ENCODE measurements at regions not wholly inside any gene's neighbourhood (a gene's known extent, or its start where the extent isn't known, plus 50 kb on each side); places are given as distances from the start of the nearest gene placed in this dataset.

- Mint-ChIP-seq H3K4me3 (no peak overlapping the region), H3K36me3 (ENCODE audit: low read depth) (no peaks in the 10 kb centered on the region), H3K9me3 (peaks cover 14% of the 10 kb centered on the region), H3K27ac (no peak overlapping the region), H3K4me1 (ENCODE audit: low read depth) (no peaks in the 10 kb centered on the region), H3K27me3 (no peaks in the 10 kb centered on the region)
- intact Hi-C loops (cut with micrococcal nuclease), result no loop called here
- ChIA-PET POLR2A (no interaction called here), CTCF (interaction anchor here (0.6 kb wide), 1 partner anchor 235 kb away, joined by 3 read pairs; no protein-coding TSS in a partner anchor)
- DNase-seq (no peak), ATAC-seq (no peak)
- no peak for TF ChIP-seq CTCF (IDR thresholded peaks at IDR 0.05)
These were observed 140.9 kb downstream of the EDN1 start for GRCh38 chr6:12431023-12431422.

GRCh38 chr6:12436224-12436623 is 146.1 kb downstream of the EDN1 start:
- Mint-ChIP-seq H3K27me3 (peaks cover 5% of the 10 kb centered on the region), H3K27ac (no peak overlapping the region), H3K4me1 (ENCODE audit: low read depth) (peaks cover 2% of the 10 kb centered on the region), H3K4me3 (no peak overlapping the region), H3K36me3 (ENCODE audit: low read depth) (no peaks in the 10 kb centered on the region), H3K9me3 (peaks cover 14% of the 10 kb centered on the region)
- TF ChIP-seq CTCF (IDR thresholded peaks at IDR 0.05), result no peak
- POLR2A ChIA-PET, result no interaction called here
- intact Hi-C loops (cut with micrococcal nuclease), result no loop called here
- ATAC-seq, result no peak
- CTCF ChIA-PET, result no interaction called here
- no peak for DNase-seq

- ATAC-seq, result no peak
- Mint-ChIP-seq H3K9me3 (peaks cover 14% of the 10 kb centered on the region), H3K4me3 (no peak overlapping the region), H3K27ac (no peak overlapping the region), H3K36me3 (ENCODE audit: low read depth) (no peaks in the 10 kb centered on the region), H3K27me3 (peaks cover 5% of the 10 kb centered on the region), H3K4me1 (ENCODE audit: low read depth) (peaks cover 2% of the 10 kb centered on the region)
- POLR2A ChIA-PET, result no interaction called here
- no peak for TF ChIP-seq CTCF (IDR thresholded peaks at IDR 0.05)
- CTCF ChIA-PET, result no interaction called here
- no peak for DNase-seq
- intact Hi-C loops (cut with micrococcal nuclease), result no loop called here
These were observed 146.5 kb downstream of the EDN1 start for GRCh38 chr6:12436683-12437082.

GRCh38 chr6:12439296-12439695 is 149.1 kb downstream of the EDN1 start:
- DNase-seq (no peak), ATAC-seq (no peak)
- ChIA-PET CTCF (interaction anchor here (1.4 kb wide), 1 partner anchor 16 kb away, joined by 3 read pairs; no protein-coding TSS in a partner anchor), POLR2A (no interaction called here)
- no peaks in the 10 kb centered on the region for H3K36me3 Mint-ChIP-seq (ENCODE audit: low read depth)
- H3K27me3 Mint-ChIP-seq, result peaks cover 5% of the 10 kb centered on the region
- peaks cover 4% of the 10 kb centered on the region for H3K9me3 Mint-ChIP-seq
- H3K27ac Mint-ChIP-seq, result no peak overlapping the region
- H3K4me3 Mint-ChIP-seq, result no peak overlapping the region
- intact Hi-C loops (cut with micrococcal nuclease), result no loop called here
- H3K4me1 Mint-ChIP-seq (ENCODE audit: low read depth), result peaks cover 2% of the 10 kb centered on the region
- no peak for TF ChIP-seq CTCF (IDR thresholded peaks at IDR 0.05)

- intact Hi-C loops (cut with micrococcal nuclease), result no loop called here
- no peak for ATAC-seq
- no peak for DNase-seq
- TF ChIP-seq CTCF (IDR thresholded peaks at IDR 0.05), result no peak
- ChIA-PET POLR2A (no interaction called here), CTCF (interaction anchor here (1.0 to 1.4 kb wide), 2 partner anchors 18 to 196 kb away, joined by 3 read pairs; no protein-coding TSS in a partner anchor)
- peaks cover 5% of the 10 kb centered on the region for H3K27me3 Mint-ChIP-seq
- H3K9me3 Mint-ChIP-seq, result no peaks in the 10 kb centered on the region
- H3K4me3 Mint-ChIP-seq, result no peak overlapping the region
- no peaks in the 10 kb centered on the region for H3K36me3 Mint-ChIP-seq (ENCODE audit: low read depth)
- H3K27ac Mint-ChIP-seq, result no peak overlapping the region
- H3K4me1 Mint-ChIP-seq (ENCODE audit: low read depth), result peaks cover 2% of the 10 kb centered on the region
These were observed 150.8 kb downstream of the EDN1 start for GRCh38 chr6:12440981-12441380.

All from activated CD8-positive, alpha-beta T cell treated with anti-CD3 and anti-CD28 coated beads for 36 hours (primary cell).